Fibroblast of mammary gland (primary cell): ENCODE measurements at regions not wholly inside any gene's neighbourhood (a gene's known extent, or its start where the extent isn't known, plus 50 kb on each side); places are given as distances from the start of the nearest gene placed in this dataset.

ENCODE experiments used
- DNase-seq: peaks from one replicate; pipeline ENCODE4 v3.0.0-alpha.2; 2010; ENCODE audit warnings: low read depth
- H3K4me3 ChIP-seq: 2 replicates; pipeline ENCODE4 v1.5.1; 2011; ENCODE audit warnings: low read depth, mild to moderate bottlenecking, low read length, moderate library complexity; ENCODE audit not compliant: control insufficient read depth
- CTCF ChIP-seq: conservative IDR thresholded peaks from 2 replicates; pipeline ENCODE4 v1.5.1; 2011; ENCODE audit warnings: low read depth, low read length, inconsistent platforms; ENCODE audit not compliant: control insufficient read depth, insufficient read depth

- H3K4me3 ChIP-seq: no peak overlapping the region
- no peak for DNase-seq
- TF ChIP-seq CTCF: no peak
These were observed 127.8 kb upstream of the DDX18 start for GRCh38 chr2:117686699-117687098.

GRCh38 chr2:117691595-117691994 lies 122.9 kb upstream of the DDX18 start:
- DNase-seq: no peak
- TF ChIP-seq CTCF: no peak
- H3K4me3 ChIP-seq: no peak overlapping the region

GRCh38 chr2:117692001-117692763 lies 122.3 kb upstream of the DDX18 start:
- no peak for TF ChIP-seq CTCF
- H3K4me3 ChIP-seq: no peak overlapping the region
- no peak for DNase-seq

GRCh38 chr2:117693154-117693553 lies 121.3 kb upstream of the DDX18 start:
- TF ChIP-seq CTCF: no peak
- H3K4me3 ChIP-seq: no peak overlapping the region
- no peak for DNase-seq

GRCh38 chr2:117693651-117694050 lies 120.8 kb upstream of the DDX18 start:
- no peak for DNase-seq
- TF ChIP-seq CTCF: no peak
- no peak overlapping the region for H3K4me3 ChIP-seq

- no peak for TF ChIP-seq CTCF
- DNase-seq: no peak
- no peak overlapping the region for H3K4me3 ChIP-seq
These were observed 116.2 kb upstream of the DDX18 start for GRCh38 chr2:117698287-117698686.
